GM18907 (cell line): ENCODE measurements at regions not wholly inside any gene's neighbourhood (a gene's known extent, or its start where the extent isn't known, plus 50 kb on each side); places are given as distances from the start of the nearest gene placed in this dataset.
A peak's percentile ranks its signal among the peaks of the same experiment; 100 is the strongest.
"Not testable (repeated sequence)": the region's sequence is repeated elsewhere in the genome, so short reads cannot be mapped to it uniquely, and the experiment has no call there.

Source experiments
- ATAC-seq: cut with Tn5 transposase; IDR thresholded peaks from one replicate; pipeline ENCODE4 v1.9.1; 2021; ENCODE audit warnings: mild to moderate bottlenecking, moderate library complexity; ENCODE audit not compliant: unreplicated experiment

GRCh38 chr19:41495589-41495988 is 52.6 kb downstream of the ERICH4 start:
- ATAC-seq: no peak

DNA sequence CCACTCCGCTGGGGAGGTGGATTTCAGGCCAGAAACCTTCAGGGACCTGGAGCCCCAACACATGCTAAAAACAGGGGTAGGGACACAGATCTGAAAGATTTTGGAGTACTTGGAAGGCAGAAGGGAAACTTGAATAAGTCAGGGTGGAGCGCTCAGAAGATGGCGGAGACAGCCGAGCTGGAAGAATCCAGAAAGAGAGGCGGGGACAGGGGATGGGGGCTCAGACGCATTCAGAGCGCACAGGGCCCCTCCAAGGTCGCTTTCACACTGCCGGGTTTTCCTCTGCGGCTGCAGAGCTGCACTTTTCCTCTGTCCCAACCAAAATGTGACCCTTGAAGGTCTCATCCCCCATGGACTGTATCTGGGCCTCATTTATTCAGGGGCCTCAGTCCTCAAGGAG is 56.9 kb downstream of the ERICH4 start:
- no peak for ATAC-seq

DNA sequence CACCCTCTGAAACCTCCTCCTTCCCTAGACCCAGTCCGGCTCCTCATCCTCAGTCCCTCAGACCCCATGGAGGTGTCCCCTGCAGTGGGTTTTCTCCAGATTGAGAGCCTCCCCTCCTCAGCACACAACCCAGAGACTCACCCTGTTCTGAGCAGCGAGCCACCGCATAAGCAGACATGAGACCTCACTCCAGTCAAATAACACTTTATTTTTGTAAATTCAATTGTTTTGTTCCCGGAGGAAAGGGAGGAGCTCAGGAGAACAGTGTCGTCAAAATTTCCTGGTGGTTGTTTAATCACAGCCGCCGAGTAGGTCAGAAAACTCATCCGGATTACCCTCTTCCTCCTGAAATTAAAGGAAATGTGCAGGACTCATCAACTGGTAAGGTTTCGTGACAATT is 57.5 kb downstream of the ERICH4 start:
- no peak for ATAC-seq

GRCh38 chr19:41501854-41502253 is 58.9 kb downstream of the ERICH4 start:
- ATAC-seq: no peak

DNA sequence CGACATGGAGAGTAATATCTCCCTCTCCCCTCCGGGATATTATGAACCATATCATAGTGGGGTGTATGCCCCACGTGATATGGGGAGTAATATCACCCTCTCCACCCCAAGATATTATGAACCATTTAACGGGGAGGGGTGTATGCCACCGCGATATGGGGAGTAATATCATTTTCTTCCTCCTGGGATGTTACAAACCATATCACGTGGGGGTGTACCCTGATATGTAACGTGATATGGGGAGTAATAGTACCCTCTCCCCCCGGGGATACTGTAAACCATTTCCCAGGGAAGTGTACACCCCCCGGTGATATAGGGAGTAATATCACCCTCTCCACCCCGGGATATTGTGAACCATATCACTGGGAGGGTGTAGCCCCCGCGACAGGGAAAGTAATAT is 62.1 kb downstream of the ERICH4 start:
- no peak for ATAC-seq

DNA sequence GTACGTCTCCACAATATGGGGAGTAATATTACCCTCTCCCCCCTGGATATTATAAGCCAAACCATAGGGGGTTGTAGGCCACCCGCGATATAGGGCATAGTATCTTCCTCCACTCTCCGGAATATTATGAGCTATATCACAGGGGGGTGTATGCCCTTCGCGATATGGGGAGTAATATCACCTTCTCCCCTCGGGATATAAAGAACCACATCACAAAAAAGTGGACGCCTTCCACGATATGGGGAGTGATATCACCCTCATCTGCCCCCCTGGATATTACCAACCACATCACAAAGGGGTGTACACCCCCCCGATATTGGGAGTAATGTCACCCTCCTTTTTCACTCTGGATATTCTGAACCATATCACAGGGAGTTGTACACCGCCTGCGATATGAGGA is 65.5 kb upstream of the CEACAM21 start:
- no peak for ATAC-seq

GRCh38 chr19:41511628-41512027 is 64.3 kb upstream of the CEACAM21 start:
- ATAC-seq: no peak

DNA sequence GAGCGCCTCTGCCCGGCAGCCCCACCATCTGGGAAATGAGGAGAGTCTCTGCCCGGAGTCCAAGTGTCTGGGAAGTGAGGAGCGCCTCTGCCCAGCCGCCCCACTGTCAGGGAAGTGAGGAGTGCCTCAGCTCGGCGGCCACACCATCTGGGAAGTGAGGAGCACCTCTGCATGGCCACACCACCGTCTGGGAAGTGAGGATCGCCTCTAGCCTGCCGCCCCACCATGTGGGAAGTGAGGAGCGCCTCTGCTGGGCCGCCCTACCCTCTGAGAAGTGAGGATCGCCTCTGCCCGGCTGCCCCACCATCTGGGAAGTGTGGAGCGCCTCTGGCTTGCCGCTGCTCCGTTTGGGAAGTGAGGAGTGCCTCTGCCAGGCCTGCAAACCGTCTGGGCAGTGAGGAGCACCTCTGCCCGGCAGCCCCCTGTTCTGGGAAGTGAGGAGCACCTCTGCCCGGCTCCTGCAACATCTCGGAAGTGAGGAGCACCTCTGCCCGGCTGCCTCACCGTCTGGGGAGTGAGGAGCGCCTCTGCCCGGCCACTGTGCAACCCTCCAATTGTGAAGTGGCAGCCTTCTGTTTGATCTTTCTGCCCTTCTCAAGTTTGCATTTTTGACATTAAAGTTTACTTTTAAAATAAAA is 60.8 kb upstream of the CEACAM21 start:
- ATAC-seq: no peak

DNA sequence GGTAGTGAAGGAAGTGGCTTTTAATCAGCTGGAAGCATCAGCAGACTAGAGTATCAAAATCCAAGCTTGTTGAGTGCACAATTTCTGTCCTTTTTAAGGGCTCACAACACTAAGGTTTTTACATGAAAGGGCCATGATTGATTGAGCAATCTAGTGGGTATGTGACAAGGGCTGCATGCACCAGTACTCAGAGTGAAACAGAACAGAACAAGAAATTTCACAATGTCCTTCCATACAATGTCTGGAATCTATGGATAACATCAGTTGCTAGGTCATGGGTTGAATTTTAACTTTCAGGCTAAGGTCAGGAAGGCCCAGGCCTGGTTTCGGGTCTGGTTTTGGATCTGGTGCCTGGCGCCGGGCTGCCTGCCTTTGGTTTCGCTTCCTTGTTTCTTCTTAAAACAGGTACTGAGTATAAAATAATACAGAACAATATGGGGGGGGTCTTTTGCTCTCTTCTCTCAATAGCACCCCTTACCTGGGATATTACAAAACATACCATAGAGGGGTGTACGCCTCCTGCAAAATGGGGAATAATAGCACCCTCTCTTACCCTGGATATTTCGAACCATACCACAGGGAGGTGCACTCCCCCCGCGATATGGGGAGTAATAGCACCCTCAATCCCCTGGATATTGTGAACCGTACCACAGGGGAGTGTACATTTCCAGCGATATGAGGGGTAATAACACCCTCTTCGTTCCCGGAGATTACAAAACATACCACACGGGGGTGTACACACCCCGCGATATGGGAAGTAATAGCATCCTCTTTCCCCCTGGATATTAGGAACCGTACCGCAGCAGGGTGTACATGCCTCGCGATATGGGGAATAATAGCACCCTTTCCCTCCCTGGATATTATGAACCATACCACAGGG is 59.4 kb upstream of the CEACAM21 start:
- not testable (repeated sequence) for ATAC-seq

DNA sequence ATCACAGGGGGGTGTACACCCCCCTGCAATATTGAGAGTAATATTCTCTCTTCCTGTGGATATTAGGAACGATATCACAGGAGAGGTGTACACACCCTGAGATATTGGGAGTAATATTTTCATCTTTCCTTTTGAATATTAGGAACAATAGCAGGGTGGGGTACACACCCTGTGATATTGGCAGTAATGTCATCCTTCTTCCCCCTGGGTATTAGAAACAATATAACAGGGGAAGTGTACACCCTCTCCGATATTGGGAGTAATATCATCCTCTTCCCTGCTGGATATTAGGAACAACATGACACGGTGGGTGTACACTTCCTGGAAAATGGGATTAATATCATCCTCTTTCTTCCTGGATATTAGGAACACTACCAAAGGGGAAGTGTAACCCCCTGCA is 57.8 kb upstream of the CEACAM21 start:
- no peak for ATAC-seq

GRCh38 chr19:41521138-41521930 is 54.6 kb upstream of the CEACAM21 start:
- ATAC-seq: peak; percentile 31

DNA sequence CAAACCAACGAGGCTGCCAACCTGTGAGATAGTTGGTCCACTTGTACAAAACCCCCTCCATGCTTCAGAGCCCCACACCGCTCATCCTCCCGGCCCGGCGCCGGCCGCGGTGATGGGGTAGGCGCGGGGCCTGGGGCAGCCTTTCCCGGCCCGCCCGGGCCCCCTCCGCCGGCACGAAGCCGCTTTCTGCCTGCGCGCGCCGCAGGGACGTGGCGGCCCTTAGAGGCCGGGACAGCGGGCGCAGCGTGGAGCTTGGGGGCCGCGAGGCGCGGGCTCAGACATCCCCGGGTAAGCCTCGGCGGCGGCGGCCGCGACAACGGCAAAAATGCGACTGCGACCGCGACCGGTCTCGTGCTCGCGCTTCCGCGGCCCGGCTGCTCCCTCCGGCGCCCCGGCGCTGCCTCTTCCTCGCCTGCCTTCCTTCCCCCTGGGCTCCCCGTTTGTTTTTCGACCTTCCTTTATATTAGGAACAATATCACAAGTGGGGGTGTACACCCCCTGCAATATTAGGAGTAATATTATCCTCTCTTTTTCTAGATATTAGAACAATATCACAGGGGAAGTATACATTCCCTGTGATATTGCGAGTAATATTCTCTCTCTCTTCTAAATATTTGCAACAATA is 53.9 kb upstream of the CEACAM21 start:
- peak; percentile 45 for ATAC-seq

- no peak for ATAC-seq
Measured at GRCh38 chr19:41525989-41526388, 50.0 kb upstream of the CEACAM21 start.
